NCI-H2107 treated with DMSO at 0.1 percent for 48 hours (cell line): ENCODE measurements at regions not wholly inside any gene's neighbourhood (a gene's known extent, or its start where the extent isn't known, plus 50 kb on each side); places are given as distances from the start of the nearest gene placed in this dataset.

Source experiments
- DNase-seq: peaks from one replicate; lab custom pipeline; 2025; ENCODE audit not compliant: unreplicated experiment; lab: John Stamatoyannopoulos, UW

- DNase-seq = no peak
These were observed 197.1 kb downstream of the NDFIP2 start for GRCh38 chr13:79678100-79678499.

GRCh38 chr13:79675931-79676660 is 195.1 kb downstream of the NDFIP2 start:
- no peak for DNase-seq

- DNase-seq = no peak
These were observed 194.0 kb downstream of the NDFIP2 start for GRCh38 chr13:79674765-79675515.

- DNase-seq = no peak
These were observed 193.0 kb downstream of the NDFIP2 start for GRCh38 chr13:79673993-79674377.

GRCh38 chr13:79673310-79673992 is 192.5 kb downstream of the NDFIP2 start:
- no peak for DNase-seq

GRCh38 chr13:79671420-79671819 is 190.5 kb downstream of the NDFIP2 start:
- no peak for DNase-seq

GRCh38 chr13:79668201-79668752 is 187.3 kb downstream of the NDFIP2 start:
- no peak for DNase-seq

- DNase-seq = no peak
These were observed 186.8 kb downstream of the NDFIP2 start for GRCh38 chr13:79667771-79668170.

- DNase-seq = no peak
These were observed 183.2 kb downstream of the NDFIP2 start for GRCh38 chr13:79663977-79664636.

GRCh38 chr13:79663435-79663834 is 182.5 kb downstream of the NDFIP2 start:
- DNase-seq = no peak

- DNase-seq = no peak
These were observed 181.9 kb downstream of the NDFIP2 start for GRCh38 chr13:79662882-79663281.

- DNase-seq = no peak
These were observed 179.4 kb downstream of the NDFIP2 start for GRCh38 chr13:79660361-79660760.

- no peak for DNase-seq
These were observed 178.2 kb downstream of the NDFIP2 start for GRCh38 chr13:79659121-79659521.

- DNase-seq = no peak
These were observed 177.5 kb downstream of the NDFIP2 start for GRCh38 chr13:79658333-79658975.

- no peak for DNase-seq
These were observed 174.6 kb downstream of the NDFIP2 start for GRCh38 chr13:79655509-79655908.

- no peak for DNase-seq
These were observed 173.6 kb downstream of the NDFIP2 start for GRCh38 chr13:79654520-79654919.

- DNase-seq = no peak
These were observed 169.7 kb downstream of the NDFIP2 start for GRCh38 chr13:79650688-79651087.

- no peak for DNase-seq
These were observed 167.2 kb downstream of the NDFIP2 start for GRCh38 chr13:79648191-79648590.

- no peak for DNase-seq
These were observed 166.6 kb downstream of the NDFIP2 start for GRCh38 chr13:79647533-79647932.

- DNase-seq = no peak
These were observed 165.9 kb downstream of the NDFIP2 start for GRCh38 chr13:79646880-79647279.

- DNase-seq = no peak
These were observed 164.6 kb downstream of the NDFIP2 start for GRCh38 chr13:79645569-79645968.
